ENCODE measurements at regions not wholly inside any gene's neighbourhood (a gene's known extent, or its start where the extent isn't known, plus 50 kb on each side); places are given as distances from the start of the nearest gene placed in this dataset.

- no peak for TF ChIP-seq PAX8 (IDR thresholded peaks at IDR 0.05)
- no peak for TF ChIP-seq RELA (IDR thresholded peaks at IDR 0.05; ENCODE audit: borderline replicate concordance, partially characterized antibody)
- TF ChIP-seq CTCF (IDR thresholded peaks at IDR 0.05 in 2 of 3, conservative IDR thresholded peaks at IDR 0.05 in 1 of 3; ENCODE audit: control insufficient read depth in 2 of 3, extremely low read depth in 1 of 3, insufficient read depth in 1 of 3, low read depth in 3 of 3, low read length in 3 of 3): no peak
- TF ChIP-seq JUND (IDR thresholded peaks at IDR 0.05; ENCODE audit: low read depth, low read length): no peak
- TF ChIP-seq HSF1 (IDR thresholded peaks at IDR 0.05; ENCODE audit: low read depth, low read length): no peak
- no peak for TF ChIP-seq CREM (IDR thresholded peaks at IDR 0.05; ENCODE audit: low read depth)
- TF ChIP-seq PRDM15 (CRISPR knock-in tag; IDR thresholded peaks at IDR 0.05): no peak
- no peak for TF ChIP-seq PKNOX1 (IDR thresholded peaks at IDR 0.05)
- no peak for TF ChIP-seq CHD2 (IDR thresholded peaks at IDR 0.05; ENCODE audit: borderline replicate concordance, low read depth, low read length)
Measured at GRCh38 chr3:180252683-180253082, 215.9 kb upstream of the PEX5L start.

Measured in GM12878 (cell line).